ENCODE measurements at regions not wholly inside any gene's neighbourhood (a gene's known extent, or its start where the extent isn't known, plus 50 kb on each side); places are given as distances from the start of the nearest gene placed in this dataset.

DNA sequence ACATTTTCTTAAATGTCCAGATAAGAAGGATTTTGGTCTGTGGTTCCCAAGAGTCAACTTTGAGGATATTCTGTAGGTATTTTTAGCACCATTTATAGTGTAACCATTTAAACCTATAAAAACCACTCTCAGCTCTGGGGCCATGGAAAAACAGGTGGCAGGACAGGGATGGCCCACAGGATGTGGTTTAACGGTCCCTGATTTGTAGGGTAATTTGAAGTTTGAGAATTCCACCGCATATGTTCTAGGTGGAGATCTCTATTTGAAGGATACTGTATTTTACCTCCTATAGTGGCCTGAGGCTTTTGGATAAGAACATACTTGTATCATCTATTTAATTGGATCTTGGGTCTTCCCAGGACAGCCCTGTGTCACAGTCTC is 62.4 kb upstream of the IGLL5 start:
- no peaks in the 10 kb centered on the region for H3K36me3 ChIP-seq
- Mint-ChIP-seq H3K27me3 (ENCODE audit: insufficient read depth, low read depth) (peaks cover 3% of the 10 kb centered on the region), H3K4me3 (no peak overlapping the region), H3K9me3 (no peaks in the 10 kb centered on the region), H3K36me3 (no peaks in the 10 kb centered on the region), H3K4me1 (peaks cover 7% of the 10 kb centered on the region), H3K27ac (no peak overlapping the region)
- no peak overlapping the region for H3K27ac ChIP-seq
- no peak for DNase-seq (ENCODE audit: low spot score)
- H2AFZ ChIP-seq (replicated peaks) = no peak overlapping the region
- H3K4me2 ChIP-seq = no peak overlapping the region
- H3K9me3 ChIP-seq (ENCODE audit: low read depth) = no peaks in the 10 kb centered on the region
- no peak overlapping the region for H3K4me3 ChIP-seq
- H3K79me2 ChIP-seq (ENCODE audit: low read depth) = no peaks in the 10 kb centered on the region
- no peaks in the 10 kb centered on the region for H3K4me1 ChIP-seq
- peaks cover 97% of the 10 kb centered on the region for H3K27me3 ChIP-seq
- TF ChIP-seq, protein P1, sequence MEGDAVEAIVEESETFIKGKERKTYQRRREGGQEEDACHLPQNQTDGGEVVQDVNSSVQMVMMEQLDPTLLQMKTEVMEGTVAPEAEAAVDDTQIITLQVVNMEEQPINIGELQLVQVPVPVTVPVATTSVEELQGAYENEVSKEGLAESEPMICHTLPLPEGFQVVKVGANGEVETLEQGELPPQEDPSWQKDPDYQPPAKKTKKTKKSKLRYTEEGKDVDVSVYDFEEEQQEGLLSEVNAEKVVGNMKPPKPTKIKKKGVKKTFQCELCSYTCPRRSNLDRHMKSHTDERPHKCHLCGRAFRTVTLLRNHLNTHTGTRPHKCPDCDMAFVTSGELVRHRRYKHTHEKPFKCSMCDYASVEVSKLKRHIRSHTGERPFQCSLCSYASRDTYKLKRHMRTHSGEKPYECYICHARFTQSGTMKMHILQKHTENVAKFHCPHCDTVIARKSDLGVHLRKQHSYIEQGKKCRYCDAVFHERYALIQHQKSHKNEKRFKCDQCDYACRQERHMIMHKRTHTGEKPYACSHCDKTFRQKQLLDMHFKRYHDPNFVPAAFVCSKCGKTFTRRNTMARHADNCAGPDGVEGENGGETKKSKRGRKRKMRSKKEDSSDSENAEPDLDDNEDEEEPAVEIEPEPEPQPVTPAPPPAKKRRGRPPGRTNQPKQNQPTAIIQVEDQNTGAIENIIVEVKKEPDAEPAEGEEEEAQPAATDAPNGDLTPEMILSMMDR (IDR thresholded peaks at IDR 0.05) = no peak
- TF ChIP-seq EZH2phosphoT487 (IDR thresholded peaks at IDR 0.05) = no peak
- H4K20me1 ChIP-seq (ENCODE audit: low read depth) = no peaks in the 10 kb centered on the region
- H3F3A ChIP-seq (ENCODE audit: low read depth) = no peaks in the 10 kb centered on the region
- H3K9ac ChIP-seq = no peak overlapping the region

DNA sequence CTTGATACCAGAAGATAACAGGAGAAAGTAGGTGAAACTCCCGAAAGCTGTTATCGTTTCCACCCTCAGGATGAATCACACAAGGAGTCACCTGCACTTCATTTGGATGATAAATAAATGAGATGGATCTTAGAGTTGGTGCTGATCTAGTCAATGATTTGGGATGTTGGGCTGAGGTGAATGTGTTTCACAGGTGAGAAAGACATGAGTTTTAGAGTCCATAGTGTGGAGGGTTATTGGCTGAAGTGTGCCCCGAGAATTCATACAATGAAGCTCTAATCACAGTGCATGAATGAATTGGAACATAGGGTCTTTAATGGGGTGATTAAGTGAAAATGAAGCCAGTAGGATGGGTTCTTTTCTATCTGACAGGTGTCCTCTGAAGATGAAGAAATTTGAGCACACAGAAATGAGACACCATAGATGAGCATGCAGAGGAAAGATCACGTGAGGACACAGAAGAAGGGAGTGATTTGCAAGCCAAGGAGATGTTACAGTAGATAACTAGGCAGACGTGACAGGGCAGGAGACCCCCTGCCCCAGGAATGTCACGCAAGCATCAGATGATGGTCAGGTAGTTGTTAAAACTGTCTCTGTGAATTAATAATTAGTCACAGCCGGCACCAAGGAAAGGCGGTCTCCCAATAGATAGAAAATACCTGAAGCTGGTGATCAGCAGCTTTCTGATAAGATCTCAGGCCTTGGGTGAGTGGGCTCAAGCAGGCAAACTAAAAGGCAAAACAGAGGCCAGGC is 60.3 kb upstream of the IGLL5 start:
- Histone ChIP-seq H3K4me2 (no peak overlapping the region), H3K36me3 (no peaks in the 10 kb centered on the region), H3K79me2 (ENCODE audit: low read depth) (no peaks in the 10 kb centered on the region), H3K9ac (no peak overlapping the region), H3F3A (ENCODE audit: low read depth) (no peaks in the 10 kb centered on the region), H3K4me3 (no peak overlapping the region), H3K4me1 (no peaks in the 10 kb centered on the region), H3K27me3 (peaks cover 97% of the 10 kb centered on the region), H4K20me1 (ENCODE audit: low read depth) (no peaks in the 10 kb centered on the region), H3K27ac (no peak overlapping the region), H2AFZ (replicated peaks) (no peak overlapping the region), H3K9me3 (ENCODE audit: low read depth) (no peaks in the 10 kb centered on the region)
- TF ChIP-seq, protein P1 (IDR thresholded peaks at IDR 0.05) = no peak
- TF ChIP-seq EZH2 (IDR thresholded peaks at IDR 0.05) = no peak
- TF ChIP-seq EZH2phosphoT487 (IDR thresholded peaks at IDR 0.05) = no peak
- Mint-ChIP-seq H3K4me1 (peaks cover 7% of the 10 kb centered on the region), H3K27me3 (ENCODE audit: insufficient read depth, low read depth) (peaks cover 3% of the 10 kb centered on the region), H3K27ac (no peak overlapping the region), H3K36me3 (no peaks in the 10 kb centered on the region), H3K9me3 (peaks cover 2% of the 10 kb centered on the region), H3K4me3 (no peak overlapping the region)
- DNase-seq (ENCODE audit: low spot score) = no peak

DNA sequence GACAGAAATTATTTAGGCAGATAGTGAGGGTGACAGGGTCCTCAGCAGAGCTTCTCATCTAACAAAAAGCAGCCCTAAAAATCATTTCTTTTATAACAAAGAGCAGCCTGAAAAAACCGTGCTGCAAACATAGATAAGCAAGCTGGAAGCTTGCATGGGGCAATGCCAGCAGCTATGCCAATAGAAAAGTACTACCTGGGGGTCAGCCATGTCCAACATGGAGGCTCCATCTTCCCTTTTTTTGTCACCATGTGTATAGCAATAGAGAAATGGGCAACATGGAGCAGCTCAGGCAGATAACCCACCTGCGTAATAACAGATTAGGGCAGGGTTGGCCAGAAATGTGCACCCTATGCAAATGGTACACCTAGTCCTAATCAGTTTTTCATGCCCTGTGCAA is 57.4 kb upstream of the IGLL5 start:
- Histone ChIP-seq H3K79me2 (ENCODE audit: low read depth) (no peaks in the 10 kb centered on the region), H3K9me3 (ENCODE audit: low read depth) (no peaks in the 10 kb centered on the region), H3K4me3 (no peak overlapping the region), H3K4me1 (no peaks in the 10 kb centered on the region), H2AFZ (replicated peaks) (no peak overlapping the region), H3K27ac (no peak overlapping the region), H3F3A (ENCODE audit: low read depth) (no peaks in the 10 kb centered on the region), H3K4me2 (no peak overlapping the region), H3K27me3 (peaks cover 97% of the 10 kb centered on the region), H3K36me3 (no peaks in the 10 kb centered on the region), H4K20me1 (ENCODE audit: low read depth) (no peaks in the 10 kb centered on the region), H3K9ac (no peak overlapping the region)
- Mint-ChIP-seq H3K27ac (no peak overlapping the region), H3K4me3 (no peak overlapping the region), H3K9me3 (peaks cover 2% of the 10 kb centered on the region), H3K27me3 (ENCODE audit: insufficient read depth, low read depth) (no peaks in the 10 kb centered on the region), H3K4me1 (no peaks in the 10 kb centered on the region), H3K36me3 (no peaks in the 10 kb centered on the region)
- no peak for DNase-seq (ENCODE audit: low spot score)
- TF ChIP-seq EZH2phosphoT487 (IDR thresholded peaks at IDR 0.05) = no peak
- TF ChIP-seq, protein P1 (IDR thresholded peaks at IDR 0.05) = no peak
- no peak for TF ChIP-seq EZH2 (IDR thresholded peaks at IDR 0.05)

Measured in neural progenitor cell (in vitro differentiated cells).